ENCODE measurements at regions not wholly inside any gene's neighbourhood (a gene's known extent, or its start where the extent isn't known, plus 50 kb on each side); places are given as distances from the start of the nearest gene placed in this dataset.
A peak's percentile ranks its signal among the peaks of the same experiment; 100 is the strongest.

- no peak overlapping the region for H3K4me3 ChIP-seq (ENCODE audit: low read length)
- H3K9me3 ChIP-seq (ENCODE audit: control insufficient read depth, low read length) = no peaks in the 10 kb centered on the region
- DNase-seq (no peak), ATAC-seq (peak in 1 of 2 donors; percentile 68)
- H3K27ac ChIP-seq (ENCODE audit: low read length) = peak overlapping the region; percentile 77
- H3K4me1 ChIP-seq (ENCODE audit: control insufficient read depth, insufficient read depth, low read length) = peaks cover 13% of the 10 kb centered on the region
- H3K27me3 ChIP-seq (ENCODE audit: control insufficient read depth, insufficient read depth) = no peaks in the 10 kb centered on the region
- 54% methylated on average over 7 of the region's 7 CpGs for WGBS
- intact Hi-C loops (cut with DNase I) = no loop called here
Observed at GRCh38 chr15:62605282-62605681, 437.3 kb upstream of the TPM1 start.

DNA sequence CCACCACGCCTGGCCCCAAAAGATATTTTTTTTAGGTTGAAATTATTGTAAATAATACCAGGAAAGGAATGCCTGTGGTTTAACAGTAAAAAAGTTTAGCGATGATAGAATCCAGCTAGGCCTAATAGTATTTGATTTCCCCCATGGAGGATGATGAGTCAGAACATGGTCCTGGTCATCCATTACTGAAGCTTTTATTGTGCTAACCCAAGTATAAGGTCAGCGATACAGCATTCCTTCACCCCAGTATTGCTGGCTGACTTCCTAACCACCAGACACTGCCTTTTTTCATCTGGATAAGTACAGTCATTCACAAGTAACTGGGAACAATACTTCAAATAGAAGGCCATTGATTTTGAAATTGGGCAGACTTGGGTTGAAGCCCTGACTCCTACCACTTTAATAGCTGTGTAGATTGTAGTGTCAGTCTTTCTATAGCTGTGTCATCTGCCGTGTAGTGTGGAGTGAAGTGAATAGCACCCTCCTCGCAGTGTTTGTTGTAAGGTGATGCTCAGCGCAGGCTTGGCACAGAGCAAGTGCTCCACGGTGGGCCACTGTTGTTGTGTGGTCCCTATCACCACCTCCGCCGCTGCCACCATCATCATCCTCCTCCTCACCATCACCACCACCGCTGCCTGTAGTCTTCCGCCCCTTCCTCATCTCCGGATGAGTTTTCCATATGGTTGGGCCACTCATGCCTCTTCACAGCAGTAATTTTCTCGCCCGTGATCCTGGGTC, 436.0 kb upstream of the TPM1 start:
- 84% methylated on average over 14 of the region's 14 CpGs for WGBS
- ATAC-seq = peak in 1 of 2 donors; percentile 61
- DNase-seq = no peak
- intact Hi-C loops (cut with DNase I) = no loop called here
- Histone ChIP-seq H3K27ac (ENCODE audit: low read length) (no peak overlapping the region), H3K9me3 (ENCODE audit: control insufficient read depth, low read length) (no peaks in the 10 kb centered on the region), H3K4me3 (ENCODE audit: low read length) (no peak overlapping the region), H3K27me3 (ENCODE audit: control insufficient read depth, insufficient read depth) (no peaks in the 10 kb centered on the region), H3K4me1 (ENCODE audit: control insufficient read depth, insufficient read depth, low read length) (peaks cover 13% of the 10 kb centered on the region)

- intact Hi-C loops (cut with DNase I) = no loop called here
- ATAC-seq (no peak), DNase-seq (no peak)
Observed at GRCh38 chr15:62607114-62607462, 435.5 kb upstream of the TPM1 start.

GRCh38 chr15:62607643-62608042, 434.9 kb upstream of the TPM1 start:
- H3K9me3 ChIP-seq (ENCODE audit: control insufficient read depth, low read length) = no peaks in the 10 kb centered on the region
- 96% methylated on average over 3 of the region's 3 CpGs for WGBS
- no peaks in the 10 kb centered on the region for H3K27me3 ChIP-seq (ENCODE audit: control insufficient read depth, insufficient read depth)
- DNase-seq = no peak
- H3K4me3 ChIP-seq (ENCODE audit: low read length) = no peak overlapping the region
- H3K27ac ChIP-seq (ENCODE audit: low read length) = no peak overlapping the region
- intact Hi-C loops (cut with DNase I) = no loop called here
- ATAC-seq = no peak
- H3K4me1 ChIP-seq (ENCODE audit: control insufficient read depth, insufficient read depth, low read length) = peaks cover 10% of the 10 kb centered on the region

More at GRCh38 chr15:62607114-62607462, 435.5 kb upstream of the TPM1 start:
- H3K27ac ChIP-seq (ENCODE audit: low read length) = no peak overlapping the region
- no peaks in the 10 kb centered on the region for H3K9me3 ChIP-seq (ENCODE audit: control insufficient read depth, low read length)
- H3K27me3 ChIP-seq (ENCODE audit: control insufficient read depth, insufficient read depth) = no peaks in the 10 kb centered on the region
- peaks cover 13% of the 10 kb centered on the region for H3K4me1 ChIP-seq (ENCODE audit: control insufficient read depth, insufficient read depth, low read length)
- H3K4me3 ChIP-seq (ENCODE audit: low read length) = no peak overlapping the region
- 97% methylated on average over 1 of the region's 1 CpG for WGBS

DNA sequence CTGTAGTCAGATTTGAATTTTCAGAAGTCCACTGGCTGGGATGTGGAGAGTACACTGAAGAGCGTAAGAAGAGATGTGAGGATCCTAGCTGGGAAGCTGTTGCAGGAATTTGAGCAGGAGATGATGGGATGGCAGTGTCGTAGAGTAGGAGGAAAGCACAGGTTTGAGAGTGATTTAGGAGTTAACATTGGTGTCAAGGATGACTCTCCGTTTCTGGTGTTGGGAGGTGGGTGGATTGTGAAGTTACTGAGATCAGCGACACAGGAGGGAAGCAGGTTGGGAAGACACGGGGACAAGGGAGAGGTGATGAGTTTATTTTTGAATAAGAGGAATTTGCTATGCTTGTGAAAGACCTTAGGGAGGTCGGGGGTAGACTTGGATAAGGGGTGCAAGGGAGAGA, 434.2 kb upstream of the TPM1 start:
- ATAC-seq = no peak
- H3K4me3 ChIP-seq (ENCODE audit: low read length) = no peak overlapping the region
- peaks cover 10% of the 10 kb centered on the region for H3K4me1 ChIP-seq (ENCODE audit: control insufficient read depth, insufficient read depth, low read length)
- H3K27me3 ChIP-seq (ENCODE audit: control insufficient read depth, insufficient read depth) = no peaks in the 10 kb centered on the region
- H3K27ac ChIP-seq (ENCODE audit: low read length) = no peak overlapping the region
- no peaks in the 10 kb centered on the region for H3K9me3 ChIP-seq (ENCODE audit: control insufficient read depth, low read length)
- intact Hi-C loops (cut with DNase I) = no loop called here
- 93% methylated on average over 6 of the region's 6 CpGs for WGBS
- DNase-seq = no peak

GRCh38 chr15:62610265-62610869, 432.2 kb upstream of the TPM1 start:
- Histone ChIP-seq H3K4me3 (ENCODE audit: low read length) (no peak overlapping the region), H3K4me1 (ENCODE audit: control insufficient read depth, insufficient read depth, low read length) (peaks cover 6% of the 10 kb centered on the region), H3K27ac (ENCODE audit: low read length) (no peak overlapping the region), H3K27me3 (ENCODE audit: control insufficient read depth, insufficient read depth) (no peaks in the 10 kb centered on the region), H3K9me3 (ENCODE audit: control insufficient read depth, low read length) (no peaks in the 10 kb centered on the region)
- intact Hi-C loops (cut with DNase I) = no loop called here
- DNase-seq = peak in 1 of 3 donors; percentile 58
- WGBS = 64% methylated on average over 6 of the region's 6 CpGs
- peak in 1 of 2 donors; percentile 42 for ATAC-seq

- no peaks in the 10 kb centered on the region for H3K9me3 ChIP-seq (ENCODE audit: control insufficient read depth, low read length)
- intact Hi-C loops (cut with DNase I) = no loop called here
- peaks cover 2% of the 10 kb centered on the region for H3K4me1 ChIP-seq (ENCODE audit: control insufficient read depth, insufficient read depth, low read length)
- no peak overlapping the region for H3K27ac ChIP-seq (ENCODE audit: low read length)
- DNase-seq (no peak), ATAC-seq (no peak)
- no peaks in the 10 kb centered on the region for H3K27me3 ChIP-seq (ENCODE audit: control insufficient read depth, insufficient read depth)
- no peak overlapping the region for H3K4me3 ChIP-seq (ENCODE audit: low read length)
- WGBS = 97% methylated on average over 2 of the region's 2 CpGs
Observed at GRCh38 chr15:62611002-62611401, 431.5 kb upstream of the TPM1 start.

GRCh38 chr15:62612183-62612733, 430.3 kb upstream of the TPM1 start:
- intact Hi-C loops (cut with DNase I) = no loop called here
- Histone ChIP-seq H3K4me1 (ENCODE audit: control insufficient read depth, insufficient read depth, low read length) (peaks cover 6% of the 10 kb centered on the region), H3K4me3 (ENCODE audit: low read length) (no peak overlapping the region), H3K27ac (ENCODE audit: low read length) (no peak overlapping the region), H3K9me3 (ENCODE audit: control insufficient read depth, low read length) (no peaks in the 10 kb centered on the region), H3K27me3 (ENCODE audit: control insufficient read depth, insufficient read depth) (no peaks in the 10 kb centered on the region)
- 86% methylated on average over 5 of the region's 5 CpGs for WGBS
- ATAC-seq (no peak), DNase-seq (no peak)

DNA sequence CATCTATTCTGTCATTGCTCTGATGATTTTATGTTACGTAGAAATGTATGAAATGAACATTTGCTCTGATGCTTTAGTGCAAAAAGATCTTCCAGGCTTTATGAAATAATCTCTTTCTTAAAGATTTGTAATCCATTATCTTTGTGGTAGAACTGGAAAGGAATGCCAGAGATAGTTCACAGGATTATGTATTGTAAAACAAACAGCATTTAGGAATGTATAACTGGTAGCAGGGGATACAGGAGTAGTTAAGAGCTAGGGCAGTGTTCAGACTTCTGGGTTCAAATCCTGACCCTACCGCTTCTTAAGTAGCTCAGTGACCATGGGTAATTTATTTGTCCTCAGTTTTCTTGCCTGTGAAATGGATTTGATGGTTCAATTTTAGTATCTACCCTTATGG, 429.8 kb upstream of the TPM1 start:
- intact Hi-C loops (cut with DNase I) = no loop called here
- WGBS = 98% methylated on average over 2 of the region's 2 CpGs
- no peak overlapping the region for H3K27ac ChIP-seq (ENCODE audit: low read length)
- no peaks in the 10 kb centered on the region for H3K27me3 ChIP-seq (ENCODE audit: control insufficient read depth, insufficient read depth)
- H3K4me1 ChIP-seq (ENCODE audit: control insufficient read depth, insufficient read depth, low read length) = peaks cover 5% of the 10 kb centered on the region
- DNase-seq = no peak
- ATAC-seq = no peak
- no peaks in the 10 kb centered on the region for H3K9me3 ChIP-seq (ENCODE audit: control insufficient read depth, low read length)
- no peak overlapping the region for H3K4me3 ChIP-seq (ENCODE audit: low read length)

- no peak for DNase-seq
- 61% methylated on average over 3 of the region's 3 CpGs for WGBS
- Histone ChIP-seq H3K9me3 (ENCODE audit: control insufficient read depth, low read length) (no peaks in the 10 kb centered on the region), H3K4me3 (ENCODE audit: low read length) (no peak overlapping the region), H3K27me3 (ENCODE audit: control insufficient read depth, insufficient read depth) (no peaks in the 10 kb centered on the region), H3K4me1 (ENCODE audit: control insufficient read depth, insufficient read depth, low read length) (peaks cover 8% of the 10 kb centered on the region), H3K27ac (ENCODE audit: low read length) (no peak overlapping the region)
- intact Hi-C loops (cut with DNase I) = no loop called here
- ATAC-seq = peak in 1 of 2 donors; percentile 38
Observed at GRCh38 chr15:62616746-62617145, 425.8 kb upstream of the TPM1 start.

GRCh38 chr15:62617741-62618140, 424.8 kb upstream of the TPM1 start:
- intact Hi-C loops (cut with DNase I) = no loop called here

More at GRCh38 chr15:62617741-62618140, 424.8 kb upstream of the TPM1 start:
- Histone ChIP-seq H3K4me1 (ENCODE audit: control insufficient read depth, insufficient read depth, low read length) (peaks cover 8% of the 10 kb centered on the region), H3K9me3 (ENCODE audit: control insufficient read depth, low read length) (no peaks in the 10 kb centered on the region), H3K4me3 (ENCODE audit: low read length) (no peak overlapping the region), H3K27me3 (ENCODE audit: control insufficient read depth, insufficient read depth) (no peaks in the 10 kb centered on the region), H3K27ac (ENCODE audit: low read length) (no peak overlapping the region)
- ATAC-seq = no peak
- 88% methylated on average over 4 of the region's 4 CpGs for WGBS
- DNase-seq = no peak
